ENCODE measurements at regions not wholly inside any gene's neighbourhood (a gene's known extent, or its start where the extent isn't known, plus 50 kb on each side); places are given as distances from the start of the nearest gene placed in this dataset.

GRCh38 chr18:47404845-47405244, 153.4 kb upstream of the SKOR2 start:
- no peak for DNase-seq (ENCODE audit: low read depth)
- no peak overlapping the region for H3K4me3 ChIP-seq (ENCODE audit: low read length)
- no peak for TF ChIP-seq CTCF (conservative IDR thresholded peaks at IDR 0.05; ENCODE audit: low read depth, low read length)

- no peak for DNase-seq (ENCODE audit: low read depth)
- no peak overlapping the region for H3K4me3 ChIP-seq (ENCODE audit: low read length)
- no peak for TF ChIP-seq CTCF (conservative IDR thresholded peaks at IDR 0.05; ENCODE audit: low read depth, low read length)
Observed at GRCh38 chr18:47403949-47404348, 152.5 kb upstream of the SKOR2 start.

GRCh38 chr18:47403317-47403716, 151.9 kb upstream of the SKOR2 start:
- no peak for TF ChIP-seq CTCF (conservative IDR thresholded peaks at IDR 0.05; ENCODE audit: low read depth, low read length)
- DNase-seq (ENCODE audit: low read depth), result no peak
- no peak overlapping the region for H3K4me3 ChIP-seq (ENCODE audit: low read length)

GRCh38 chr18:47399475-47399874, 148.0 kb upstream of the SKOR2 start:
- H3K4me3 ChIP-seq (ENCODE audit: low read length), result no peak overlapping the region
- no peak for TF ChIP-seq CTCF (conservative IDR thresholded peaks at IDR 0.05; ENCODE audit: low read depth, low read length)
- DNase-seq (ENCODE audit: low read depth), result no peak

GRCh38 chr18:47397671-47398319, 146.3 kb upstream of the SKOR2 start:
- no peak overlapping the region for H3K4me3 ChIP-seq (ENCODE audit: low read length)
- DNase-seq (ENCODE audit: low read depth), result no peak
- peak; percentile 40 for TF ChIP-seq CTCF (conservative IDR thresholded peaks at IDR 0.05; ENCODE audit: low read depth, low read length)

- H3K4me3 ChIP-seq (ENCODE audit: low read length), result no peak overlapping the region
- DNase-seq (ENCODE audit: low read depth), result no peak
- TF ChIP-seq CTCF (conservative IDR thresholded peaks at IDR 0.05; ENCODE audit: low read depth, low read length), result no peak
Observed at GRCh38 chr18:47391665-47392064, 140.2 kb upstream of the SKOR2 start.

GRCh38 chr18:47390410-47391024, 139.1 kb upstream of the SKOR2 start:
- no peak for TF ChIP-seq CTCF (conservative IDR thresholded peaks at IDR 0.05; ENCODE audit: low read depth, low read length)
- H3K4me3 ChIP-seq (ENCODE audit: low read length), result no peak overlapping the region
- DNase-seq (ENCODE audit: low read depth), result no peak

Data from retinal pigment epithelial cell (primary cell).